ENCODE measurements at regions not wholly inside any gene's neighbourhood (a gene's known extent, or its start where the extent isn't known, plus 50 kb on each side); places are given as distances from the start of the nearest gene placed in this dataset.

GRCh38 chr6:6836609-6837406, 248.3 kb downstream of the LY86 start:
- no peak for DNase-seq

DNA sequence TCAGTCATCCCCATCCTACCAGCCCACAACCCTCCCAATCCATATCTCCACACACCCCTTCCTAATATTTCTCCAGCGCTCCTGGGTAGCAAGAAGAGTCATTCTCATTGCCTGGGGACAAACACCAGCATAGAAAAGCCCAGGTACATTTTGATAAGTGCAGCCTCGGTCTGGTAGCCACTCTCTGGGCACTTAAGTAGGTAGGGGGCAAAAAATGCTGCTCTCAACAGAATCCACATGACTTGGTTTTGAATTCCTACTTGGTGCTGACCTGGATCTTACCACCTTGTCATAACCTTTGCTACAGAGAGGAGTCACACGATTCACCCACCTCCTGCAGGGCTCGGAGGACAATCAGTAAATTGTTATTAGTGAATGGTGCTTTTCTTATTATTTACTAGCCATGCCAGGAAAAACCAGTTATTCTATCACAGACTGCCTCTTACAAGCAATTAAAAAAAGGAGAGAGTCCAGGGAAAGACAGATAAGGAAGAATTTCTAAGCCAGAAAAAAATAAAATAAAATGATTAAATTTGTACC, 249.1 kb downstream of the LY86 start:
- no peak for DNase-seq

DNA sequence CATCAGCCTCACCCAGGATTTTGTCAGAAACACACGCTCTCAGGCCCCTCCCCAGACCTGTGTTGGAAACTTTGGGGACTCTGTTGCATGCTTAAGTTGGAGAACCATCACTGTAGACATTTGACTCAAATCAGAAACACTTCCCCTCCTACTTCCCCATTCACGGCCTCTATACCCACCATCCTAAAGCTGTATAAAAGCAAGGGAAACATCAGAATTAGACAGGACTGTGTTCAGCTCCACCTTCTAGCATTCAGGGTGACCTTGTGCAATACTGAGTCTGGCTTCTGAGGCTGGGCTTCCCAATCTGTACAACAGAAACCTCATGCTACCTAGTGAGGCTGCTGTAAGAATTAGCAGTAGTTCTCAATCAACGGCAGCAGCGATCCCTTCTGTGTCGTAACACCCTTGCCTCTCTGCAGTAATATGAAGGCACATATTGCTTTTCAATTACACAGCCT, 252.3 kb downstream of the LY86 start:
- no peak for DNase-seq

DNA sequence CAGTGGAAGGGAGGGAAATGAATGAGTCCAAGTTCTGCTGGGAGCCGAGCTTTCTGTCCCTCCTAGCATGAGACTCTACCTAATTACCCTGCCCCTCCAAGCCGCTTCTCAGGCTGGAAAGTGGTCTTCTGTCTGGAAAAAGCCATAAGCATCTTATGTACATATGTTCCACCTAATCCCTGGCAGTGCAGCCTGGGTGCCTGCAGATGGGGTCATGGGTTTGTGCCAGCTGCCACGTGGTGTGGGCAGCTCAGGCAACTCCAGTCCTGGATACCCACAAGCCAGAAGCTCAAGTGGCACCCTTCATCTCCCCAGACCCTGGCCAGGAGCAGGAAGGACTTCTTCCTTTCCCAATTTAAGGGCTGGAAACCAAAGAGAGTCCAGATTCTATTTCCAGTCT, 253.1 kb downstream of the LY86 start:
- no peak for DNase-seq

- DNase-seq: no peak
Observed at GRCh38 chr6:6842291-6842690, 253.8 kb downstream of the LY86 start.

DNA sequence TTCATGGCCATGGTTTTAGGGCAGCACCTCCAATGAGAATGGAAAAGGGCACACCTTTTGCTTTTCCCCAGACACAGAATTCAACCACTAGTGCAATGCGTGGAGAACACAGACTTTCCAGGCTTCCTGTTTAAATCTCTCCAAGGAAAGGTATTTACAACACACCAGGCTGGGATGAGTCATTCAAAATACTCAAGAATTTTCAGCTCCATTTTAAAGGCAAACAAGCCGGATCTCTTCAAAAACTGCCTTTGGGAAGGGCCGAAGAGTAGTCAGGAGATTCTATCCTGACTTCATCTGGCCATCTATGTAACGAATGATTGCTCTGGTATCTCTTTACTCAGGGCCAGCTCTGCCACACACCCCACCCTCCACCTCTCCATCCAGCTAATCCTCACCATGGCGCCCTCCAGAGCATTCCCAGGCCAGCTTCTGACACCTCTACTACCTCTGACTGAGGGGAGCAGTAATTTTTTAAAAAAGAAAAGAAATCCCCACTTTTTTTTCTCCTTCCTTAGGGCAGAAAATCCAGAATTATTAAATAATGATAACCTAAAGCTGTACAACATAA, 254.6 kb downstream of the LY86 start:
- no peak for DNase-seq

DNA sequence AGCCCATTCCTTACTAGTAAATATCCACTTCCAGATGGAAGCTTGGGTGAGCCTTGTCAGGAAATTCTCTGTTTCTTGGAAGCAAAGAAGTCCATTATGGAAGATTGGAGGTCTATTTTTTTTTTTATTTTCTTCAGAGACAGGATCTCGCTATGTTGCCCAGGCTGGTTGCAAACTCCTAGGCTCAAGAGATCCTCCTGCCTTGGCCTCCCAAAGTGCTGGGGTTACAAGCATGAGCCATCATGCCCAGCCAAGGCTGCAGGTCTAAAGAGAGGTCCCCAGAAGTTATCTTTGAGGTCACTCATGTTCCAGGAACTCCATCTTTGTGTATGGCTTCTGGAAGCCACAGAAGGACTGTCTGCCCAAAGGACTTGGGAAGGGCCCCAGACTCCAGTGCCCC, 255.3 kb downstream of the LY86 start:
- DNase-seq: no peak

DNA sequence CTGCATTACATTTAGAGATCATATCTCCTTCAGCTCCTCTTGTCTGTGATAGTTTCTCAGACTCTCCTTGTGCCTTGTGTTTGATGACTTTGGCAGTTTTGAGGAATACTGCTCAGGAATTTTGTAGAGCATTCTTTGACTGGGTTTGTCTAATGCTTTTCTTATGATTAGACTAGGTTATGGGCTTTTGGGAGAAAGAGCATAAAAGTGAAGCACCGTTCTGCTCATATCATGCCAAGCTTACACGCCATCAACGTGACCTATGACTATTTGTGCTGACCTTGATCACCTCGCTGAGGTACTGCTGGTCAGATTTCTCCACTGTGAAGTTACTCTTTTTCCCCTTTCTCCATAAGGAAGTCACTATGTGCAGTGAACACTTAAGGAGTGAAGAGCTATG, 256.0 kb downstream of the LY86 start:
- no peak for DNase-seq

GRCh38 chr6:6845603-6846002, 257.1 kb downstream of the LY86 start:
- DNase-seq: no peak

DNA sequence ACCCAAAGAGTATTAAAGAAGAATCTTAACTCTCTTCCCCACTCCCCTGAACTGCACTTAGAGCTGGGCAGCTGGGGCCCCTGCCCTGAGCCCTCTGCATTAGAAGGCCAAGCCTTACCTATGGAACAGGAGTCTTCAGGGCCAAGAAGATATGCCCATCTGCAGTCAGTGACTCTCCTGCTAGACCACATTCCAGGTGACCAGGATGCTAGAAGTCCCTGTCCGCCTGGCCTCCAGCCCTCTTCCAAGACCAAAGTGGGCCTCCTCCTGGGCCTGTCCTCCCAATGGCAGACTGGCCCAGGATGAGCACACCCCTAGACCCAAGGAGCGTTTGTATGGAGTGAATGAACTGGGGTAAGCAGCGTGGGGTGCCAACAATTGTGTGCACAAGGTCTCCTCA, 259.1 kb downstream of the LY86 start:
- no peak for DNase-seq

DNA sequence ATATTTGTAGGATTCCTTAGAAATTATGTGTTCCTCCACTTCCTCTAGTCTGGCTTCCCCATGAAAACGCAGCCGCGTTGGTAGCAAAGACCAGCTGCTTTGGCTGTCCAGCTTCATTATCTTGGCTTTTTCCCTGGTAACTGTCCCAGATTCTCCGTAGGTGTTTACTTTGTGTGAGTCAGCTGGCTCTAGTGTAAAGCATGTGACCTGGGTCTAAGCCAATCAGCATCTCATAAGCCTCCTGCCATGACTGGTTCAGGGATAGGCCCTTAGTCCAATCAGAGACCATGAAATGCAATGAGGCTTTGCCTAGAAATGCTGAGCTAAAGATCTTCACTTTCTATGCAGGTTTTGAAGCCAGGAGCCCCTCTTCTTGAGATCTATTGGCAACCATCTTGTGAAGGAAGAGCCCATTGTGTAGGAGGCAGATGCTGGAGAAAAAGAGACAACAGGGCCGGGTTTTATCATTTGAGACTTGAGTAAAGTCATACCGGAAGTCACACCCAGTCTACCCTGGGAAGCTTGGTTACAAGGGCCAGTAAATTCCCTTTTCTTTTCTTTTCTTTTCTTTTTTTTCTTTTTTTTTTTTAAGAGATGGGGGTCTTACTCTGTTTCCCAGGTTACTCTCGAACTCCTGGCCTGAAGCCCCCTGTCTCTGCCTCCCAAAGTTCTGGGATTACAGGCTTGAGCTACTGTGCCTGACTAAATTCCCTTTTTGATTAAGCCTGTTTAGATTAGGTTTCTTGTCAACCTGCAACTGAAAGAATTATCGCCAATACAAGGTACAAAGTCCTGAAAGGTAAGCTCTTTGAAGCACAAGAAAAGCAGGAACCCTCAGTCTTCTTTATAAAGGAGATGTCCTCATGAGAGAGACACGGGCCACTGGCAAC, 256.5 kb upstream of the RREB1 start:
- peak in 18 of 58 donors; percentile 9 to 59 (median 25) for DNase-seq

DNA sequence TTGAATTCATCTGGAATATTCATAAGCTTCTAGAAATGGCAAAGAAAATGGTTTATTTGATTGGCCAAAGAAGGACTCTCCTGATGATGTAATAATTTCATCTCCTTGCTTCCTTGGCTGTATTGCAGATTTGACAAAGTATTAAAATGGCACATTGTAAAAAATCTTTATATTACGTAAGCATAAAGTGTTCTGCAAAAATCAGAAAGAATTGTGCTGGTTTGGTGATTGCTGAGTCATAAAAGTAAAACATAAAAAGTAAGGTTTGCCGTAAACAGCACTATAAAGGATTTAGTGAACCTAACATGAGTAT, 255.9 kb upstream of the RREB1 start:
- DNase-seq: no peak

DNA sequence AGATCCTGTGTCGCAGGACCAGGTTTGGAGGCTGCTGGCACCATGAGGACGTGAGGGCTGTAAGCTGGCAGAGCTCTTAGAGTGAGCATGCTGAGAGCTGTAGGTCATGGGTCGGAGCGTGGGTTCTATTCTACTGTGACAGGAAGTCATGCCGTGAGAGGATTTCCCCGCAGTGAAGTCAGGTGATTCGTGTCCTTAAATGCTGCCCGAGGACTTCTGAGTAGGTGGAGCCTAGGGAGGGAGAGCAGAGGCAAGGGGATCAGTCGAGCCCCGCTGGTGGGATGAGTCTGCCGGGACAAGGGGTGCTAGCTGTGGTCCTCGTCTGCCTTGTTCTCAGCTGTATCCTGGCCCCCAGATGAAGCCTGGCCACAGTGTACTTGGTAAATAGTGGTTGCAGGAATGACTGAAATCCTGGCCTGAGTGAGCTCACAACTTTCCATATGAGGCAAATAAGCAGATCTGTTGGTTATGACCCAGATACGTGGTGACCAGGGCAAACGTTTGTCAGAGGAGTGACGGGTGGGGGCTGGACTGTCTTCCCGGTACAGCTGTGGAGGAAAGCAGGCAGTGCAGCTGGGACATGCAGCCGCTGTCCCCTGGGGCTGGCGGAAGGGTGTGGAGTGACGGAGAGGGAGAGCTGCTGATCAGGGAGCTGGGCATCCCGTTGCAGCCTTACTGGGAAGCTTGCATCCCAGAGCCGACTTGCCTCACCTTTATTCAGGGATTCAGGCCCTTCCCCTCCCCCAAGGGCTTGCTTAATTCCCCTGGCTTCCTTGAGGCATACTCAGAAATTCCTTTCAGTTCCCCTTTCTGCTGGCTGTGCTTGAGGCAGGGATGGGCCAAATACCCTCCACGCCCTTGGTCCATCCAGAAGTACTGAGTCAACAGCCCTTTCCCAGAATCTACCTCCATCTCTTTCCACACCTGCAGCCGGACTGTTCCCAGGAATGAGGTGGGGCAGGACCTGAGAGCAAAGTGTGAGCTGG, 250.9 kb upstream of the RREB1 start:
- DNase-seq: peak in 6 of 58 donors; percentile 2 to 33 (median 10)

GRCh38 chr6:6857528-6857927, 250.2 kb upstream of the RREB1 start:
- no peak for DNase-seq

DNA sequence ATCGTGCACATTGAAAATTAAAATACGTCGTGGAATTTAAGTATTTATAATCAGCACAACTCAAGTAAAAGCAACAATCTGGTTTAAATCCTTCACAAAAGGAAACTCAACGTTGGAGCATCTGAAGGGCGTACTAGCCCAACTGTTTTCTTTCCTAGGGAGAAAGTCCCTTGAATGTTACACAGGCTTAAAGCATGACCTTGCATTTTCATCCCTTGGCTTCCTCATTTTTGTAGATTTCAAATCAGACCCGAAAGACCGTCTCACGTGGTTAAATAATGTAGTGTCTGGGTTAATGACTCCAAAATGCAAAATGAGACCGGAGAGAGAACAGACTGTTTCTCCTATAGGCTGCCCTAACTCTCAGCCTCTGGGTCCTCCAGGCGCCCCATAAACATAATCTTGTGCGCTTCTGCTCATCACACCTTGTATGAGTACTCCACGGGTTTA, 249.2 kb upstream of the RREB1 start:
- no peak for DNase-seq

GRCh38 chr6:6859105-6859504, 248.7 kb upstream of the RREB1 start:
- no peak for DNase-seq

DNA sequence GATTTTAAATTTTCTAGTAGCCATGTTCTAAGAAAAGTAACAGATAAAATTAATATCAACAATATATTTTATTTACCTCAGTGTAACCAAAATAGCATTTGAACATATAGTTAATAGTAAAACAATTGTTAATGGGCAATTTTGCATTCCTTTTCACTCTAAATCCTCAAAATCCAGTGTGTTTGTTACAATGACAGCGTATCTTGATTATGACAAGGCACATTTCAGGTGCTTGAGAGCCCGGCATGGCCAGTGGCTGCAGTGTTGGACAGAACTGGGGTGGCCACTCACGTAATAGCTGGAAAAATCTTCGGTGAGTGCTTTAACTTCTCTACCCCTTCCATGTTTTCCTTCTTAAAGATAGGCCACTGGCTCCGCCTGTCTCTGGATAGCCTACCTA, 248.0 kb upstream of the RREB1 start:
- no peak for DNase-seq

- no peak for DNase-seq
Observed at GRCh38 chr6:6860863-6861262, 246.9 kb upstream of the RREB1 start.

DNA sequence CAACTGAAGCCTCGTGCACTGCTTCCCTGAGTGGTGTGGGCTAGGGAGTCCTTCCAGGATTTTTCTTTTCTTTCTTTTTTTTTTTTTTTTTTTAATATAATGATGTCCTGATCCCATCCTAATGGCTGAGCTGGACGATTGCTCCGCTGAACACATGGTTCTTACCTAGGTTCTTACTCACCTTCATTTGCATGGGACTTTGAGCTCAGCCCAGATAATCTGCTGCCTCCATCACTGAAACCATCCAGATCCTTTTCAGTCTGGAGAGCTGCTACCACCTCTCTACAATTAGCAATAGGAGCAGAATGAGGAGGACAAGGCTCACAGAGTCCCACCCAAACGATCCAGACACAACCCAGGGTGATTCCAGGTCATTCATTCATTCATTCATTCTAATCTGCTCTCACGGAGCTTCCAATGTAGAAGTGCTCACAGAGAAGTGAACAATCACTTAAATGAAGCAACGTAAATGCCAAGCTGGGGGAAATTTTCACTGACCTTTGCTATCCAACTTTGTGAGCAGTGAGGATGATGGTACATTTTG, 246.3 kb upstream of the RREB1 start:
- no peak for DNase-seq

- DNase-seq: no peak
Observed at GRCh38 chr6:6861995-6862394, 245.8 kb upstream of the RREB1 start.
